RKO (cell line): ENCODE measurements at regions not wholly inside any gene's neighbourhood (a gene's known extent, or its start where the extent isn't known, plus 50 kb on each side); places are given as distances from the start of the nearest gene placed in this dataset.
"Not testable (repeated sequence)": the region's sequence is repeated elsewhere in the genome, so short reads cannot be mapped to it uniquely, and the experiment has no call there.

Experiments
- DNase-seq: peaks from one replicate; pipeline ENCODE4 v3.0.0-alpha.2; 2016; ENCODE audit warnings: low spot score

DNA sequence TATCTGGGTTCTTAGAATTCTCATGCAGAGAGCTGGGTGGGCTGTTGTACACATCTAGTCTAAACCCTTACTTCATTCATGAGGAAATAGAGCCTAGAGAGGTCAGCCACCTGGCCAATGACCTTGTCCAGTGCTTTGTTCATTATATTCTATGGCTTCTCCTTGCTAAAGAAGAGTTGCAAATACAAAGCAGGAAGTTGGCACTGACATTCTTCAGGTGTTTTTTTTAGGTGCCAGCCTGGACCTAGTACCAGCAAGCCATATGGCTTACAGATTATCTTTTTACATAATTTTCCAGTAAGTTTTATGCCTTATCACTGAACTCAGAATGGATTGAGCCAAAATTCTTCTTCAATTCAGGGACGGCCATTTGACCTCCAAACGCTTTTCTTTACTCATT lies 54.7 kb upstream of the PGM2 start:
- no peak for DNase-seq

DNA sequence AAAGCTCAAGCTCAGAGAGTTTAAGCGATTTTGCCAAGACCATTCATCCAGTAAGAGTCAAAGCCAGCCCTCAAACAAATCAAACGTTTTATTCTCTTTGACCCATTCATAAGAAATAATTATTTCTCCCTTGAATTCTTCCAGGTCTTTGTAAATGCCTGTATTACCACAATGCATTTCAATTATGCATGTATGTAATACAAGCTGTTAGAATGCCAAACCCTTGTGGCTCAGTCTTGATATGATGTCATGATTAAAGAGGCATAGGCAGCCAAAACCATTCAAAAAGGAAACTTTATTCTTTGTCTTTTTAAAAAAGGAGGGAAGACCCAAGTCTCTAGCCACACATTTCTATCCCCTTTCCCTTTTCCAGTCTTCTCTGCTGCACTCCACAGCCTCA lies 56.5 kb upstream of the PGM2 start:
- DNase-seq: no peak

GRCh38 chr4:37769391-37769989 lies 57.0 kb upstream of the PGM2 start:
- DNase-seq: no peak

DNA sequence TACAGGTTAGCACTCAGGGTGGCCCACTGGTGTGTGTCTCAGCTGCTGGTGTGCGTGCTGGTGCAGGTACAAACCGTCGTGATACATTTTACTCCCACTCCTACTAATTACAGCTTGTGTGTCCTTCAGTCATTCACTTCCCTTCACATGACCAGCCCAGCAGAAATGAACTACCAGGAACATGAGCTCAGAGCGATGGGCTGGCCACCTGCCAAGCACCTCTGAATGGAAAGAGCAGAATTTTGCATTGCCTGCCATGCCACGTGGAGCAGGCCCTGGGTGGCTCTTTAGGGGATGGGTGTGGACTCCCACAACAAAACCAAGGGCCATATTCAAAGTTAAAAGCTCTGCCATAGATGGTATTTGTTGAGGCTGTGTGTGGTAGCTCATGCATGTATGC lies 58.9 kb upstream of the PGM2 start:
- DNase-seq: peak; percentile 18

DNA sequence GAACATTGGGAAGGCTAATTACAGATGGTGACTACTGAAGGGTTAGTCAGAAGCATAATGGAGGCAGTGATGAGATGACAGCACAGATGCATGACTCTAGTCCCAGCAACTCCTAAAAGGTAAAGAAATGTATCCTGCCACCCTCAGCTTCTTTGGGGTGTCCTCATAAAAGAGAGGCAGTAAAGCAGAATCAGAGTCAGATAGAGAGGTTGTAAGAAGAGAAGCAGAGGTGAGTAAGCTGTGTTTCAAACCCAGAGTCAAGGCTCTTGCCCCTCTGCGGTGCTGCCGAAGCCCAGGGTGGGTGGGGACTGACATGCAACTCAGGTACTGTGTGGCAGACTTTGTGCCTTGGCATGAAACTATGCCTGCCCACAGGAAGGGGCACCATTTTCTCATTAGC lies 59.5 kb upstream of the PGM2 start:
- no peak for DNase-seq

DNA sequence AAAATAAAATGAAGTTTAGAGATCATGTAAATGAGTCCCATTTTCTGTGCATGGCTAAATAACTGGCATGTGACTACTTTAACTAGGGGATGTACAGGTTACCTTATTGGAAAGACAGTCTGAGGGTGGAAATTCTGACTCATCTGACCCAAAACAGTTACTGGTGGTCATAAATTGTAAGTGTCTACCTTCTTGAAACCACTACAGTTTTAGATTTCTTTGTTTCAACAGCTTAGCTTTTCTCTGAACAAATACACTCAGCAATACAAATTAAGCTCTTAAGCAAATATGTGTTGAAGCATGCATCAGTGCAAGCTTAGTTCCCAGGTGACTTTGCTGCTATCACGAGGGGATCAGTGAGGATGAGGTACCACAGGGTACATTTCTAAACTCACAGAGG lies 60.7 kb upstream of the PGM2 start:
- DNase-seq: no peak

GRCh38 chr4:37763831-37764230 lies 62.7 kb upstream of the PGM2 start:
- no peak for DNase-seq

DNA sequence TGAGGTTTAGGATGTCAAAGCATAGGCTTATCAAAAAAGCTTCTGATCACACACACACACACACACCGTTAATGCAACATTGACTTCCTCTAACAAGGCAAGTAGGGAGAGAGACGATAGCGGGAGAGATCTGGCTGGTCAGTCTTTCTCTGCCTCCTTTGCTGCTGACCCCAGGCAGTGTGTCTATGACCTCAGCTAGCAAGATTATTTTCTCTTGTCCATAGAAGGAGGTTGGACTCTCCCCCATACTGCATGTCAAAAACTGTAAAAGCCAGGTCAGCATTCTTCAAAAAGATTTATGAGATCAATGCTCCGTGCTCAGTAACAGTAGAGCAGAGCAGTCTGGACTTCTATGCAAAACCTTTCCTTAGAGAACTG lies 63.5 kb upstream of the PGM2 start:
- no peak for DNase-seq

- peak; percentile 35 for DNase-seq
These were observed 64.0 kb upstream of the PGM2 start for GRCh38 chr4:37762294-37762990.

- DNase-seq: no peak
These were observed 65.6 kb upstream of the PGM2 start for GRCh38 chr4:37760840-37761239.

DNA sequence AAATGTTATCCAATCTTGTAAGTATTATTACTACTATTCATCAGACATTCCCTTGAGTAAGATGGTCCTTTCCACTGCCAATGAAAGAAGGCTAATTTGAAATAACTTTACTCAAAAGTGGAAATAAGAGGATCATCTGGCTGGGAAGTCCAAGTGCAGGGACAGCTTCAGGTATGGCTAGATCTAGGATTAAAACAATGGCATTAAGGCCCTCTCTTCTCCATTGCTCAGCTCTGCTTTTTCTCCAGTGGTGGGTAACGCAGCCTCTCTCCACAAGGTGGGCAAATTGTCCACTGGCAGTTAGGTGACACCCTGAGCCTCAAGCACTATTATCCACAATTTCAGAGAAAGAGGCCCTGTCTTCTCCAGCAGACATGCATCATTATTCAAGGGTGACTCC lies 66.7 kb upstream of the PGM2 start:
- no peak for DNase-seq

DNA sequence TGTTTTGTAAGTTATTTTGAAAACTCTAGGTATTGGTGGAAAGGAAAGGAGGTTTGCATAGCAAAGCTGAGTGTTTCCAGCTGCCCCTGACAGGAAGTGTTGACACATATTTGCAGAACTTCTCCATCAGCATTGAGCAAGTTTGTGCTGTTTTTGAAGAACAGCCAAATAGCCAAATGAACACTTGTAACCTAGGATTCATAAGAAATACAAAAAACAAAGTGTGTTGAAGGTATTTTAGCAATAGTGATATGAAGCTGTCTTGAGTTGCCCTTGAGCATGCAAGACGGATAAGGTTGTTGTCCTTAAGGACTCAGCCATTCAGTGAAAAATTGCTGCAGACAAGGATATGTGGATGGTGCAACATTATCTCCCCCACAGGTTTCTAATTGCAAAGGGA lies 68.3 kb upstream of the PGM2 start:
- no peak for DNase-seq

DNA sequence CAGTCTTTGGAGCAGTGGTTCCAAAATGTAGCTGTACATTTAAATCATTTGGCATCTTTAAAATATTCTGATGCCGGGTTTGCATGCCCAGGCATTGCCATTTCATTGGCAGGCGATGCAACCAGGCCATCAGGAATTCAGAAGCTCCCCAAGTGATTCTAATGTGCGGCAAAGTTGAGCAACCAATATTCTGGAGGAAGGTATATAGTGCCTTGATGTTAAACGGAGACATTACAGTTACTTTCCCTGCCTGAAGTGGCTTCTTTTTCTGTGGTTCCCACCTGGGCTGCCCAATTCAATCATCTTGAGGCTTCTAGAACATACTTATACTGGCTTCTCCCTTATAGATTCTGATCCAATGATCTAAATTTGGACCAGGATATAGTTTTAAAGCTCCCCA lies 68.7 kb upstream of the PGM2 start:
- no peak for DNase-seq

- DNase-seq: no peak
These were observed 69.4 kb upstream of the PGM2 start for GRCh38 chr4:37757121-37757520.

DNA sequence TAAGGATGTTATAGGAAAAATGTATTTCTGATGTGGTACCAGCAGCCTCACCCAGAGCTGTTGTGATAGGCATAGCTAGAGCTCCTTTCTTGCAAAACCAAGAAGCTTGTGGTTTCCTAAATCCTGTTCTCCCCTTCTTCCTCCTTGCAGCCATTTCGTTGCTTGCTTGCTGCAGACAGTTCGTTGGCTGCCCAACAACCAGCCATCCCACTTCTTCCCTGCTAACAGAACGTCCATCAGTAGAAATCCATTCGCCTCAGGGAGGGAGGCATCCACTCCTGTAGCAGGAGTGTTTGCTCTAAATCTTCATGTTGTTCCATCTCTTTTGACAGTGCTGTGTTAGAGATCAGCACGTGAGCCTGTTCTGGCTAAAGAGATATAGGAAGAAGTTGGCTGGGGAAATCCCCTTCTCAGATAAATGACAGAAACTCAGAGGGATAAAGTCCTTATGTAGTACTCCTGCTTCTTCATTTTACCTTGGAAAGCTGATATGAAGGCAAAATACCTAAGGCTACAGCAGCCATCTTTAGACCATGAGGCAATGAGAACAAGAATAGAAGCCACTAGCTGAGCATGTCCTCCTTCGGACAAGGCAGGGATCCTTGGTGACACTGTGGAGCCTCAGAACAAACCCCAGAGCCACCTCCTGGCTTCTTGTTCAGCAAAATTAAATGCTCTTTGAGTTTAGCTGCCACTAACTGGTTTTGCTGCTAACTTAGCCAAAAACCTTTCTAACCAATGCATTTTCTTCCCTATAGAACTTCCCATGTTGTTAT lies 68.4 kb upstream of the RELL1 start:
- no peak for DNase-seq

DNA sequence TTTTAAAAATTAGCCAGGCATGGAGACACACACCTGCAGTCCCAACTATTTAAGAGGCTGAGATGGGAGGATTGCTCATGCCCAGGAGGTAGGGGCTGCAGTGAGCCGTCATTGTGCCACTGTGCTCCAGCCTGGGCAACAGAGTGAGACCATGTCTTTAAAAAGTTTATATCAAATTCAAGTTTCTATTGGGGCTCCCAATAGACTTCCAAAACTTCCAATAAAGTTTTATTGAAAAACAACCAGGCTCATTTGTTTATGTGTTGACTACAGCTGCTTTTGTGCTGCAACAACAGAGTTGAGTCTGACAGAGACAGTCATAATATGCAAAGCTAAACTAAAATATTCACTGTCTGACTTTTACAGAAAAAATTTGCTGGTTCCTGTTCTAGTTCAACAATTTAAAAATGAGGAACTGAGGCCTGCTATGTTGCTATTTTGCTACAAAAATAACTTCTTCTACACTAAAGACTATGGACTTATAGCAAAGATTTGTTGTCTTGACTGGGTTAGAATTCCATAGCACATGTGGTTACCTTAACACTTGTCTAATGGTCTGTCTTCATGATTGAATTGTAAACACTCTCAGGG lies 63.3 kb upstream of the RELL1 start:
- no peak for DNase-seq

DNA sequence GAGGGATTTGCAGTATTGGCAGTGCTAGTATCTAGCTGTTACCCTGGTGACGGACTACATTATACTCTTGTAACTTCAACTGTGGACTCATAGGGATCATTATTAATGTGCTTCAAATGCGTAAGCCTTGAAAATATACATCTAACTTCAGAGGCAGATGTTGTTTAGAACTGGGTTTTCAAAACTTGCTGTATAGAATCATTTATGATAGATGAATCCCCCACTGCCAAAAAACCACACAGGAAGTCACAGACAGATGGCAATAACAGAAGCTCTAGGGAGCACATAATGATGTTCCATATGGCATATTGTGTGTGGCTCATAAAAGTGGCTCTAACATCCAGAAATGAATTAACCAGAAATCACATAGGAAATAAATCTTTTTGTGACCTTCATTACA lies 62.3 kb upstream of the RELL1 start:
- DNase-seq: no peak

- DNase-seq: no peak
These were observed 61.7 kb upstream of the RELL1 start for GRCh38 chr4:37747772-37748330.

DNA sequence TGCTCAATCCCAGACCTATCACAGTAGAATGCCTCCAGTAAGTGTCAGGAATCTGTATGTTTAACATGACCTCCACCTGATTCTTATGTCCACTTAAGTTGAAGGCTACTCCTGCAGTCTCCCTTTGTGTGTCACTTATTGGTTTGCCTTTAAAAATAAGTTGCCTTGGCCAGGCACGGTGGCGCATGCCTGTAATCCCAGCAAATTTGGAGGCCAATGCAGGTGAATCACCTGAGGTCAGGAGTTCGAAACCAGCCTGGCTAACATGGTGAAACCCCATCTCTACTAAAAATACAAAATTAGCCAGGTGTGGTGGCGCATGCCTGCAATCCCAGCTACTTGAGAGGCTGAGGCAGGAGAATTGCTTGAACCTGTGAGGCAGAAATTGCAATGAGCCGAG lies 60.7 kb upstream of the RELL1 start:
- not testable (repeated sequence) for DNase-seq

DNA sequence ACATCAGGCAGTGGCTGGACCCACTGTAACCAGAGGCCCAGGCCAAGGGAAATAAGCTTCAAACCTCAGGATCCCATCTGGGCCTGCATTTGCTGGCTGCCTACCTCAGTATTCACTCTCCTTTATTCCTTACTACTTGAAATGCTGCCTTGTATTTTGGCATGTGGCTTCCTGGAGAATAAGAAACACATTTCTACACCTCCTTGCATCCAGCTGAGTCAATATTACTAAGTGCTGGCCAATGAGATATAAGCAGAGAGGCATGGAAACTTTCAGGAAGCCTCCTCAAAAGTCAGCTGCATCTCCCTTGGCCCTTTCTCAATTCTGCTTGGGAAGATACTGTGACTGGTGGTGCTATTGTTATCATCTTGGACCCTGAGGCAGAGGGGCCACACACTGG lies 59.8 kb upstream of the RELL1 start:
- DNase-seq: no peak

DNA sequence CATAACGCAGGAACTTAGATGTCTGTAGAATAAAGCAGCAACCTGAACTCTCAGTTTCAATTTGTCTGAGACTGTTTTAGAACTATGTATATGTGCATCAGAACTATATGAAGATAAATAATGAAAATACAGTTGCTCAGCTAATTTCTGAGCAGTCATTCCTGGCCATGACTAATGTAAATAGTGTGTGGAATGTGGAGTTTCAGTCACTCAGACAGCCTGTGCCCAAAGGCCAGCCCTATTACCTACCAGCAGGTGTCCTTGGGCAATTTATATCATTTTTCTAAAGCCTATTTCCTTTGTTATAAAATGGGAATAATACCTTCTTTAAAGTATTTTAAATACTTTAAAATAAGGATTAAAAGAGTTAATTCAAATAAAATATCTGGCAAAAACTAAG lies 56.0 kb upstream of the RELL1 start:
- no peak for DNase-seq

DNA sequence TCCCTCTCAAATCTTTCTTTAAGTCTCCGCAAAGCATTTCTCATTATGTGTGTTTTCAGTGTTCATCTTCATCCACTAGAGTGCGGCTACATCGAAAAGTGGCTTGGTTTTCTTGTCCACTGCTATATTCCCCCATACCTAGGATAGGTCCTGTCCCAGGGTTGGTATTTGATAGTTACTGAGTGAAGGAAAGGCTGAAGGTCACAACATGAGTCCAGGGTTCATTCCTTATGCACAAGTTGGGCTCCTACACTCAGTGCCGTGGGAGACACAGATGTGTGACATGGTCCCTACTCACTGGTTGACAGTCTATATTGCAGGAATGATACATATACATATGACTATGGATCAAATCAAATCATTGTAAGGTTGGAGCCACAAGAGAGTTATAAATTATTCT lies 55.4 kb upstream of the RELL1 start:
- no peak for DNase-seq

- no peak for DNase-seq
These were observed 54.4 kb upstream of the RELL1 start for GRCh38 chr4:37740546-37740945.
